ENCODE measurements at regions not wholly inside any gene's neighbourhood (a gene's known extent, or its start where the extent isn't known, plus 50 kb on each side); places are given as distances from the start of the nearest gene placed in this dataset.

- peak; percentile 11 for DNase-seq (ENCODE audit: low read depth)
Observed at GRCh38 chr4:32986236-32986635, 2266.1 kb downstream of the PCDH7 start.

- no peak for DNase-seq (ENCODE audit: low read depth)
Observed at GRCh38 chr4:32987111-32987510, 2266.9 kb downstream of the PCDH7 start.

- DNase-seq (ENCODE audit: low read depth) = no peak
Observed at GRCh38 chr4:32988165-32988811, 2268.1 kb downstream of the PCDH7 start.

- no peak for DNase-seq (ENCODE audit: low read depth)
Observed at GRCh38 chr4:32991663-32992062, 2271.5 kb downstream of the PCDH7 start.

- no peak for DNase-seq (ENCODE audit: low read depth)
Observed at GRCh38 chr4:32994981-32995881, 2275.1 kb downstream of the PCDH7 start.

- no peak for DNase-seq (ENCODE audit: low read depth)
Observed at GRCh38 chr4:33013282-33013681, 2293.1 kb downstream of the PCDH7 start.

- DNase-seq (ENCODE audit: low read depth) = no peak
Observed at GRCh38 chr4:33025236-33025635, 2305.1 kb downstream of the PCDH7 start.

GRCh38 chr4:33029976-33030375, 2309.8 kb downstream of the PCDH7 start:
- DNase-seq (ENCODE audit: low read depth) = no peak

- DNase-seq (ENCODE audit: low read depth) = no peak
Observed at GRCh38 chr4:33031328-33031727, 2311.2 kb downstream of the PCDH7 start.

- no peak for DNase-seq (ENCODE audit: low read depth)
Observed at GRCh38 chr4:33037464-33037863, 2317.3 kb downstream of the PCDH7 start.

- no peak for DNase-seq (ENCODE audit: low read depth)
Observed at GRCh38 chr4:33045334-33045733, 2325.2 kb downstream of the PCDH7 start.

GRCh38 chr4:33052241-33052640, 2332.1 kb downstream of the PCDH7 start:
- peak; percentile 34 for DNase-seq (ENCODE audit: low read depth)

GRCh38 chr4:33054161-33054560, 2334.0 kb downstream of the PCDH7 start:
- no peak for DNase-seq (ENCODE audit: low read depth)

GRCh38 chr4:33054656-33055196, 2334.6 kb downstream of the PCDH7 start:
- no peak for DNase-seq (ENCODE audit: low read depth)

GRCh38 chr4:33057736-33058135, 2337.6 kb downstream of the PCDH7 start:
- DNase-seq (ENCODE audit: low read depth) = no peak

GRCh38 chr4:33058998-33059397, 2338.8 kb downstream of the PCDH7 start:
- no peak for DNase-seq (ENCODE audit: low read depth)

- no peak for DNase-seq (ENCODE audit: low read depth)
Observed at GRCh38 chr4:33060674-33061542, 2340.7 kb downstream of the PCDH7 start.

- DNase-seq (ENCODE audit: low read depth) = no peak
Observed at GRCh38 chr4:33061727-33062126, 2341.6 kb downstream of the PCDH7 start.

GRCh38 chr4:33062155-33062806, 2342.1 kb downstream of the PCDH7 start:
- no peak for DNase-seq (ENCODE audit: low read depth)

- DNase-seq (ENCODE audit: low read depth) = no peak
Observed at GRCh38 chr4:33063241-33063640, 2343.1 kb downstream of the PCDH7 start.

GRCh38 chr4:33064238-33064637, 2344.1 kb downstream of the PCDH7 start:
- no peak for DNase-seq (ENCODE audit: low read depth)

- DNase-seq (ENCODE audit: low read depth) = no peak
Observed at GRCh38 chr4:33065749-33066148, 2345.6 kb downstream of the PCDH7 start.
